HG02763 (cell line): ENCODE measurements at regions not wholly inside any gene's neighbourhood (a gene's known extent, or its start where the extent isn't known, plus 50 kb on each side); places are given as distances from the start of the nearest gene placed in this dataset.

ENCODE experiments used
- ATAC-seq: cut with Tn5 transposase; IDR thresholded peaks from one replicate; pipeline ENCODE4 v1.9.1; 2021; ENCODE audit warnings: mild to moderate bottlenecking, moderate library complexity; ENCODE audit not compliant: unreplicated experiment

DNA sequence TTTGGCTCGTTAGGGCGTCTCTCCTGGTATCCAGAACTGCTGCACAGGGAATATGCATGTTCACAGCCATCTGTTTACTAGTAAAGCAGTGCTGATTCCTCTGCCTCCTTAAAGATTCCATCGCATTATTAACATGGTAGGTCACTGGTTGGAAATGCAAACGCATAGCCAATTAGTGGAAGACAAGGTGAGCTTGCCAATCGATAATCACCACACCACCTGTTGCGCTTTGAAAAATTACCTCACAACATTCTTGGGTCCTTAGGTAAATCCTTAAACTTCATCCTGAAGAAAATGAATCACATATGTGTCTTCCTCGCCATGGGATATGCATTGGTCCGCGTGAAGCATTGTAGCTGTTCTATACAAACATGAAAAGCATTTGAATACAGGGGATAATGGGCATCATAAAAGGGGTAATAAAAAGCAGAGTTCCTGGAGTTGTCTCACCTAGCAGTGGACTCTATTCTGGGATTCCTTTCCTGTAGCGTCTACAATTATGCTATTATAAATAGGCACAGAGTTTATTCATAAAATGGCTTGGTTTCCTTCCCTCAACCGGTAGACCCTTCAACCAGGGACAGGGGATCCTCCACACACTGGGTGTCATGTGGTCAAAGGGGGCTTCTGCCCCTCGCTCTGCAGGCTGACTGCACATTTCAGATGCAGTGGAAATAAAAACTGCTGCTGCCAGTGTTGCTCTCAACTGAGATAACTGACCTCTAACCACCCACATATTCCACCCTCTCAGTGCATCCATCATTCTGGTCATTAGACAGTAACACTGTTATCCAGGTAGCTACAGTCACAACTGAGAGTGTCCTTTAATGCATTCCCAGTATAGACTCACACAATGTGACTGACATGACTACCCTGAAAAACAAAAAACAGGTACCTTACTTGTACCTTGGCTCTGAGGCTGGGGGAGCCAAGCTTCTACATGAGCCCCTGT lies 389.2 kb upstream of the NFE2L3 start:
- ATAC-seq, result no peak

DNA sequence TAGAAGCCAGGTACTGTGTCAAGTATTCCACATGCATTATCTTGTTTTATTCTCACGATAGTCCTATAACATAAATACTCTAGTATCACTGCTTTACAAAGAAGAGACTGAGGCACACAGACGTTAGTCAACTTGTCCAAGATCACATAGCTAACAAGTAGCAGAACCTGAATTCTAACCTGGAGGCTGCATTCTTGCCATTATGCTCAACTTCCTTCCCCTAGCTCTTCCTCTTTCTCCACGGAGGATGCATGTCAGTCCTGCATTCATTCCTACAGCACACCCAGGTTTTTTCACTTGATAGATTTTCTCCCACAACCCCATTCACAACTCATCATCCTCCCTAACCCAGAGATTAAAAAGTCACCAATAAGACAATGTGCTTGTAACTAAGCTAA lies 388.5 kb upstream of the NFE2L3 start:
- no peak for ATAC-seq

DNA sequence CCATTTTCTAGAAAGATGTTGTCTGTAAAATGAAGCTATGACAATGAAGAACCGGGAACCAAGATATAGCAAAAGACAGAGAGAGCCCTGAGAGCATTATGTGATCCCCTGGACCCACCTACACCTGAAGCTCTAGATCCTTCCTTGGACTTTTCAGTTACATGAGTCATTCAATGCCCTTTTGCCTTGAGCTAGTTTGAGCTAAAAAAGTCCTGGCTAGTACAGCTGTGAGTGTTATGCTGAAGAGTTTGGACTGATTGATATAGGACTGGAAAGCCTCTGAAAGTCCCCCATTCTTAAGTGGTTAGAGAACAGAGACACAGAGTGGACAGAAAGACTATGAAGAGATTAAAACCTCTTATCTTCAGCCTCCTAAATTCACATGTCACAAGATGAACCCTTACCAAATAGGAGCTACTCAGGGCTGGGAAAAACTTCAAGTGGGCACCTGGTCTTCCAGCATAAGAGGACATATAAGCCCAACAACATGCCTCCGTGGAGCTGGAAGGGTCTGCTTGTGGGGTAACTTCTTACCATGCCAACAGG lies 386.8 kb upstream of the NFE2L3 start:
- no peak for ATAC-seq

DNA sequence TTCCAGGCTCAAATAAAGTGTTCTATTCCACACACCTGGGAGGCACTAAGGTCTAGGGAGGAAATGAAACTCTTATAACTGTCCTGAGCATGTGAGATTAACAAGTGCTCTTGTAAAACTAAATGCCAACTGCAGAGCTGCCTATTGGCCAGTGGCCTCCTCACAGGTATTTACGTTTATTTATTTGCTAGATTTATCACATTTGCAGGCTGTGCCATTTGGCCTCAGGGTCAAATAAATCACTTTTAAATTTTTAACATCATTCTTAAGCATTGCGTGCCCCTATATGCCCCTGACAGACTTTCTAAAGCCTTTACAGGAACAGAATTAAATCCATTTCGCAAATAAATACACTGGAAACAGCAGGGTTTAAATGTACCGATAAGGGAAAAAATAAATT lies 381.8 kb upstream of the NFE2L3 start:
- ATAC-seq, result no peak

DNA sequence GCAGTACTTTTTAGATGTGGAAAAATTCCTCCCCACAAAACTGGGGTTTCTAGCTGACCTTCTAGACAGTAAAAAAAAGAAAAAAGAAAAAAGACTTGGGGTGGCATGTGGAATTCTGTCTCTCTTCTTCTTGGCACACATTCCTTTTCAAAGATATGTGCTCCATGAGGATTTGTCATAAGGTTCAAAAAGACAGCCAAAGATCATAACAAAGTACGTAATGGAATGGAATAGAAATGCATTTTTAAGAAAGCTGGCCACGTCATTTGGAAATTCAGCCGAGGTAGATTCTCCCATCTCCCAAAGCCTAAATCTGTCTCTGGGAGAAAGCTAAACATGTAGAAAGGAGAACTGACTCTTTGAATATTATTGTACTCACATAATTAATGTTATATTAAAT lies 381.3 kb upstream of the NFE2L3 start:
- ATAC-seq, result no peak

DNA sequence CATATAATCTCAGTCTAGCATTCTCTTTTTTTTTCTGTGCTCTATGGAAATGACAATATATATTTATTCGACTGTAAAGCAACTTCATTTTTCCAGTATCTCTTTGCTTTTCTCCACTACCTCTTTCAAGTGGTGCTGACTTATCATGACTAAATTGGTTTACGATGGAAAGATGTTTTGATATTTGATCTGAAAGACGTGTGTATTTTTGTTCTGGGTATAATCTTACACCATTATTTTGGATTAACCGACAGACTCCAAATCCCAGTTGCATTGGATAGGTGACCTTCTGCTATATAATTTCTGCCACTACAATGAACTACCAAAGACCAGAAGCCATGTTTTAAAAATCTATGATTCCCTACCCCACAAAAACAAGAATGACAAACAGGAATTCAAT lies 380.5 kb upstream of the NFE2L3 start:
- ATAC-seq, result no peak

DNA sequence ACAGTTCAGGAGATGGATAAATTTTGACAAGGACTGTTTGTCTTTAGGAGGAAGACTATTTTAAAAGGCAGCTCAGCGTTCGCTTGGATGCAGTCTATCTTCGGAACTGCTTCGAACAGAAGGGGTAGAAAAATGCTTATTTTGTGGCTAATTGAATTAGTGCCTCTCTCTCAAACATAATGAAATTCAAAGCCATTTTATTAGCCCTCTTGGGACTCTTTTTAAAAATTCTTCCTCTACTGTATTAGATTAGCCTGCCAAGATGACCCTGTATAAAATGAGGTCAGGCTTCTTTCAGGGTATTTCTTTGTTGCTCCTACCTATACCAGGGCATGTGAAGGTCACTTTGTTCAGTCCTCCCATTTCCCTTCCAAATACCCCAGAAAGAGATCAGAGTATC lies 379.2 kb upstream of the NFE2L3 start:
- ATAC-seq, result no peak

DNA sequence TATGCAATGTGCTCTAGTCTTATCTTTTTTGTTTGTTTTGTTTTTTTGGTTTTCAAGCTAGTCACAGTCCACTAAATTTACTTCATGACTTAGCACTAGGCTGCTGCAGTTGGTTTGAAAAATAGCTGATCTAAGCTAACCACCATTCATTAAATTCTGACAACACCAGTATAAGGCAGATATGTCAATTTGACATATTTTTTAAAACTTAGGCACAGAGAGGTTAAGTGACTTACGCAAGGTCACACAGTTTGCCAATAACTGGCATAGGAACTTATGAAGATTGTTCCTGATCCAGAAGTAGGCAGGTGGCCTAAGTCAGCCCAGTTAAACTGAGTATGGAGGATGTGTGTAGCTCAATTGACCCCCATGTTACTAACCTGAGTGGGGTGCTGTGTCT lies 377.3 kb upstream of the NFE2L3 start:
- ATAC-seq, result no peak

DNA sequence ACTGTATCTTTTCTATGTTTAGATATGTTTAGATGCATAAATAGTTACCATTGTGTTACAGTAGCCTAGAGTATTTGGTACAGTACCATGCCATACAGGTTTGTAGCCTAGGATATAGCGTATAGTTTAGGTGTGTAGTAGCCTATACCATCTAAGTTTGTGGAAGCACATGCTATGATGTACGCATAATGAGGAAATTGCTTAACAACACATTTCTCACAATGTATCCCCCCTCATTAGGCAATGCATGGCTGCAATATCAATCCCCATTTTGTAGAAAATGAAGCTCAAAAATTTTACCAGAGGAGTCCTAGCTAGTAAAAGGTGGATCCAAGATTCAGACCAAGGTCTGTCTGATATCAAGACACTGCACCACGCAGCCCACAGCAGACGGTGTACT lies 376.4 kb upstream of the NFE2L3 start:
- ATAC-seq, result no peak

DNA sequence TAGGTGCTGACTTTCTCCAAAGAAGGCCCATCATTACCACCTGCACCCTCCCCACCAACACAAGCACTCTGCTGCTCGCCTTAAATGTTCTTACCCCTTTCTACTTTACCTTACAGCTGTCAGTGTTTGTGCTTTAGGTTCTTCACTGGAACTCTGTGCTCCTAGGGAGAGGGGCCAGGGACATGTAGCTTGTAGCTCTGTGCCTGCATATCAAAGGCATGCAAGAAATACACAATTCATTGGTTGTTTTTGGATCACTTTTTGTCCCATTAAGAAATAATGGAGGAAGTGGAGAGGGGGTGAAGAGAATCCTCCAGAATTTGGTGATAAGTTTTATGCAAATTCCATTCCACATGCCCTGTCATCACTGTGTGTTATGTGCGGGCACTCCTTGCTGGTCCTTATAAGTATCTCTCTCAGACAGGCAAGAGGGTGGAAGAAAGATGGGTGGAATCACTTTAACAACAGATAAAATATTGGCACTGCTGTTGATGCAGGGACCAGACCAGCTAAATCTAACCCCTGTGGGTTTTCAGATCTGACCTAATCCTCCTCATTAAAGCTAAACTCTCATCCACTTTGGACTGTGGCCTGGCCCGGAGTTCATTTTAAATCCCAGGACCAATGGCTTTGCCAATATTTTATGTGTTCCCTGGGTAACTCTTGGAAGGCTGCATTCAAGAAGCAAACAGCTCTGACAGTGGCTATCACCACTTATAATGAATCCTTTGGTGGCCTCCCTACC lies 375.8 kb upstream of the NFE2L3 start:
- ATAC-seq, result no peak

DNA sequence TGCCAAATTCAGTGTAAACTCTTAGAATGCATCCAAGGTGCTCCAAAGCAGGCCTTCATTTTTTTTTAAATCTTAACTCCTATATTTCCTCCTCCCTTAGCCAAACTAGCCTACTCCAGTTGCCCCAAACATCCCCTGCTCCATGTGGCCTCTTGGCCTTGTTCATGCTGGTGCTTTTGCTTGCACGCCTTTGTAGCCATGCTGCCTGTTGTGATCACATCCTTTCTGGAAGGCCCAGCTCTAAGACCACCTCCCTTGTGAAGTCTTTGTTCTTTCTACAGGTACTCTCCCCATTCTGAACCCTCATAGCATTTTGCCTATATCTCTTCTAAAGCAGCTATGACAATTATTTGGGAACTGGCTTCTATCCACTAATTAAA lies 375.3 kb upstream of the NFE2L3 start:
- ATAC-seq, result no peak

DNA sequence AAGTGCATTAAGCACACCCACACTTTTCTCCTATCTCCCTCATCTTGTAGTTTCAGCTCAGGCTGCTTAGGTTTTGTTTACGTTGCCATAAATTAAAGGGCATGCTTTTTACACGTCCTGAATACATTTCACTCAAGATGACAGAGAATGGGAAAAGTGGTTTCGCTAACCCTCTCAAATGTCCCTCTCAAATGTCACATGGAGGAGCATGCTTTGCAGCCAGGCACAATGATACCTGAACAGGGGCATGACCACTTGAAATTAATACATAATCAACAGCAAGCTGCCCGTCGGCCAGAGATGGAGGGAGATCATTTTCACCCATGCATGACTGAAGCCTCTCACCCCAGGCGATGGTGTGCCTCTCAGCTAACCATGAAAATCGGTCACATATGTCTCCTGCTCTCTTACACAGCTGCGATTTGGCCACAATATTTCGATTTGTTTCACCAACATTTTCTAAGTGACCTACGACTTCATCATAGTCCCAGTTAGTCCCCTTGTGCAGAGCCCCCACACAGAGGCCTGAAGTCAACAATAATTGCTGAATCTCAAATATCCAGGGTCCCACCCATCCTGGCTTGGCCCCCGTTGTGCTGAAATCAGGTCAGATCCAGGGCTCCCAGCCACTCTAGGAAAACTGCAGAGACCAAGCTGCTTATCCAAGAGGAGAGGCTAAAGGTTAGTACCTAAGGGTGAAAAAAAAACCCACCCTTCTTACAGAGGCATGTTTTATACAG lies 373.9 kb upstream of the NFE2L3 start:
- no peak for ATAC-seq

DNA sequence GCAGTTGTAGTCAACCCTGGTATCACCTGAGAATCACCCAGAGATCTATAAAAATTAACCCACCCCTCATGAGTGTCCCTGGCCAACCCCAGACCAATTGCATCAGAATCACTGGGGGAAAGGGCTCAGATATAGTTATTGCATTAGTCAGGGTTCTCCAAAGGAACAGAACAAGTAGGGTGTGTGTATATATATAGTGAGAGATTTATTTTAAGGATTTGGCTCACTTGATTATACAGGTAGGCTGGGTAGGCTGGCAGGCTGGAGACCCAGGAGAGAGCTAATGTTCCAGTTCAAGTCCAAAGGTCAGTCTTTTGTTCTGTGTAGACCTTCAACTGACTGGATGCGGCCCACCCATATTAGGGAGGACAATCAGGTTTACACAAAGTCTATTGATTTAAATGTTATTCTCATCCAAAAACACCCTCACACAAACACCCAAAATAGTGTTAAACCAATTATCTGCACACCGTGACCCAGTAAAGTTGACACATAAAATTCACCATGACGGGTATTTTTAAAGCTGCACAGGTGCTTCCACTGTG lies 372.9 kb upstream of the NFE2L3 start:
- ATAC-seq, result no peak

DNA sequence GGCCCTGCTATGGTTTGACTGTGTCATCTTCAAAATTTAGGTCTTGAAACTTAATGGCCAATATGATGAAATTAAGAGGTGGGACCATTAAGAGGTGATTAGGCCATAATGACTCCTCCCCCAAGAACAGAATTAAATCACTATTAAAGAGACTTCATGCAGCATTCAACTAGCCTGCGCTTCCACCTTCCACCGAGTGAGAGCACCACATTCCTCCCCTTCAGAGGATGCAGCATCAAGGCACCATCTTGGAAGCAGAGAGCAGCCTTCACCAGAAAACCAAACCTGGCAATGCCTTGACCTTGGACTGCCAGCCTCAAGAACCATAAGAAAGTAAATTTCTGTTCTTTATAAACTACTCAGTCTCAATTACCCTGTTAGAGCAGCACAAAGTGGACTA lies 371.1 kb upstream of the NFE2L3 start:
- ATAC-seq, result no peak

DNA sequence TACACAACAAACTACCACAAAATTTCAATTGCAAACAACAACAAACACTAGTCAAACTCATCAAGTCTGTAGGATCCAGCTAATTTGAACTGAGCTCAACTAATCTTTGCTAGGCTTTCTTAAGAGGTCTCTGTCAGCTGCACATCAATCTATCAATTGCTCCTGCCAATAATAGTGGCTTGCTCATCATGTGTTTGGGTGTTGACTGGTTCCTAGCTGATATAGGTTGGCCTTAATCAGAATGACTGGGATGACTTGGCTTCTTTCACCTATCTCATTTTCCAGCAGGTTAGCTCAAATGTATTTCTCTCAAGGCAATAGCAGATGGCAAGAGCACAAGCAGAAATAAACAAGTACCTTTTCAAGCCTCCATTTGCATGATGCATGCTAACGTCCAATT lies 370.3 kb upstream of the NFE2L3 start:
- ATAC-seq, result no peak

DNA sequence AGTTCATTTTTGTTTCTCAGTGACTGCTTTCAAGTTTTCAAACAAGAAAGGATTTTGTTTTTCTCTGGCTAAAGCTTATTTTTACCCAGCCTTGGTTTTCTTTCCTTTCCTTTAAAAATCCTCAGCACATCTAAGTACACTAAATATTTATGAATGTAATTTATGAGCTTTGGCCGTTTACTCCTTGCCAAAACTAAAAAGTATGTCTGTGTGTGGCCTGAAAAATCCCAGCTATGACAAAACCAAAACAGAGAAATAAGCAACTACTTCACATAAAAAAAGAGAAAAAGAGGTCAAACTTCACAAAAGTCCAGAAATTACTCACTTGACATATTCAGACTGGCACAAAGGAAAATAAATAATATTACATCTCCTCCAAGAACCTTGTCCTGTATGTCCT lies 365.1 kb upstream of the NFE2L3 start:
- ATAC-seq, result no peak

DNA sequence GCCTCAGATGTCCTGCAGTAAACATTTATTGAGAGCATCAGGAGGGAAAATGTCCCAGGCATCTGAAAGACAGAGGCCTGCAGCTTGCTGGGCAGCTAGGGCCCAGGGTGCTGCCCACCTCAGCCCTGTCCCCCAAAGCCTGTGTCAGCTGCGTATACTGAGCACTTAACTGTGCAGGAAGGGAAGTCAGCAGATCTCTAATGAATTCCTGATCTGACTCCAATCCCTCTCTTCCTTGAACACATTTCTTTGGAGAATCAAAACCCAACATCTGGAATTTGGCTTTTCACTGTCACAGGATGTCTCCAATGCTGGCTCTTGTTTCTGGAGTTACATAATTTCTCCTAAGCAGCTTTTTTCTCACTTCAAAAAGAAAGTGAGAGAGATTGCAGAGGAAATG lies 364.7 kb upstream of the NFE2L3 start:
- ATAC-seq, result no peak

DNA sequence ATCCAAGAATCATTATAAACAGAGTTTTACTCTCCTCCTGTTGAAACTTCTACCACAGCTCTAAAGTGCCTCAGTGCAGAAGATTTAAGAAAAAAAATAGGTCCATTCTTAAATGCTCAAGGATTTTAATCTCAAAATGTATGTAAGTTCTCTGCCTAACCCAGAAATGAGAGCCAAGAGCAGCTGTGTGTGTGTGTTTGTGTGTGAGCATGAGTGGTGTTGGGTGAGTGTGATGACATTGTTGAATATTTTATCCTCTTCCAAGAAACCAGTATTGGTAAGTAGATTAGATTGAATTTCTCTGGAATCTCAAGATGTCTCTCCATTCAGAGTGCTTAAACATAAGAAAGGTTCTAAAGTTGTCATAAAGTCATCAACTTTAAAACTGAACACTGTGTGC lies 363.6 kb upstream of the NFE2L3 start:
- no peak for ATAC-seq

DNA sequence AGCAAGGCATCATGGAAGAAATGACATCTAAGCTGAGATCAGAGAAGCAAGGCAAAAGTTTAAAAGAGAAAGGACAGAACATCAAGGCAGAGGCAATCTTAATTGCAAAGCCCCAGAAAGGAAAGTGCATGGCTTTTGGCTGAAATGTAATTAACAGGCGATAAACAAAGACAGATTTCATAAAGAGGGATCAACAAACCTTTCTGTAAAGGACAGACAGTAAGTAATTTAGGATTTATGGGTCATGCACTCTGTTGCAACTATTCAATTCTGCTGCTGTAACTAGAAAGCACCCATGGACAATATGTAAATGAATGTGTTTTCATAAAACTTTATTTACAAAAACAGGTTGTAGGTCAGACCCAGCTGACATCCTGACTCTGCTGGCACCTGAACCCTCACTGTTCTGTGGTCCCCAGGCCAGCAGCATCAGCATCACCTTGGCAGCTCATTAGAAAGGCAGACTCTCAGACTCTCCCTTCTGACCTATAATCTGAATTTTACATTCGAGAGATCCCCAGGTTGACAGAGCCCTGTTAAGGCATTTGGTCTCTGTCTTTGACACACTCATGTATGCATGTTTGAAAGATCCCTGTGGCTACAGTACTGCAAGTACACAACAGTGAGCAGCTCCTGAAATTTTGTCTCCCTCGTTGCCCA lies 362.9 kb upstream of the NFE2L3 start:
- ATAC-seq, result no peak
